ENCODE measurements at regions not wholly inside any gene's neighbourhood (a gene's known extent, or its start where the extent isn't known, plus 50 kb on each side); places are given as distances from the start of the nearest gene placed in this dataset.

DNA sequence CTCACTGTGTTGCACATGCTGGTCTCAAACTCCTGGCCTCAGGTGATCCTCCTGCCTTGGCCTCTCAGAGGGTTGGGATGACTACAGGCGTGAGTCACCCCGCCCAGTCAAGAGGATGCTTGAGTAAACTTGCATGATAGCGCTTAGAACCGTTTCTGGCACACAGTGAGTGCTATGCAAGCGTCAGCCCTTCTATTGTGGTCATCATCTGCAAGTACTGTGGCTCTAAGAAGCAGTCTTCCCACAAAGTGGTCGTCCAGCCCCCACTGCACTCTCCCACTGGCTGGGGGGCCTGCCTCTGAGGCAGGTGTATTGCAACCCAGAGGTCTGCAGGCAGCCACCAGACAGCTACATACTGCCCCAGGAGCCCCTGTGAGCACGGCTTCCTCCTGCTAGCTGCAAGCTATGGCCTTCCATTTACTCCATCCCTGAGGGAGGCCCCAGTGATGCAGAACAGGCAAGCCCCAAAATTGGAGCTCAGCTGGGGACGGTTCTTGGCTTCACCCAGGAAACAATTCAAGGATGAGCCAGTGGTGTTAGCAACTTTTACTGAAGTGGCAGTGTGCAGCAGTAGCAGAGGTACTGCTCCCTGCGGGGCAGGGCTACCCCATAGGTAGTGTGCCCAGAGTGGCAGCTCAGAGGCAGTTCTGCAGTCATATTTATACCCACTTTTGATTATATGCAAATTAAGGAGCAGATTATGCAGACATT, 95.4 kb downstream of the LSM3 start:
- DNase-seq = no peak

DNA sequence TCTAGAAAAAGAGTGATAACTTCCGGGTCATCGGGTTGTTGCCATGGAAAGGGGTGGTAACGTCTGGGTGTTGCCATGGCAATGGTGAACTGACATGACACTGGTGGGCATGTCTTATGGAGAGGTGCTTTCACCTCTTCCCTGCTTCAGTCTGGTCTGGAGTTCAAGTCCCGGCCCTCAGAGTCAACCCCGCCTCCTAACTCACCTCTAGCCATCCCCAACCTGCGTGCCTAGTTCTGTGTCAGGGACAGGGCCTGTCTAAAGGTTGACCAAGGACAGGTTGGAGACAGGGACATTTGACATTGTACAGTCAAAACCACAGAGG, 96.0 kb downstream of the LSM3 start:
- no peak for DNase-seq

DNA sequence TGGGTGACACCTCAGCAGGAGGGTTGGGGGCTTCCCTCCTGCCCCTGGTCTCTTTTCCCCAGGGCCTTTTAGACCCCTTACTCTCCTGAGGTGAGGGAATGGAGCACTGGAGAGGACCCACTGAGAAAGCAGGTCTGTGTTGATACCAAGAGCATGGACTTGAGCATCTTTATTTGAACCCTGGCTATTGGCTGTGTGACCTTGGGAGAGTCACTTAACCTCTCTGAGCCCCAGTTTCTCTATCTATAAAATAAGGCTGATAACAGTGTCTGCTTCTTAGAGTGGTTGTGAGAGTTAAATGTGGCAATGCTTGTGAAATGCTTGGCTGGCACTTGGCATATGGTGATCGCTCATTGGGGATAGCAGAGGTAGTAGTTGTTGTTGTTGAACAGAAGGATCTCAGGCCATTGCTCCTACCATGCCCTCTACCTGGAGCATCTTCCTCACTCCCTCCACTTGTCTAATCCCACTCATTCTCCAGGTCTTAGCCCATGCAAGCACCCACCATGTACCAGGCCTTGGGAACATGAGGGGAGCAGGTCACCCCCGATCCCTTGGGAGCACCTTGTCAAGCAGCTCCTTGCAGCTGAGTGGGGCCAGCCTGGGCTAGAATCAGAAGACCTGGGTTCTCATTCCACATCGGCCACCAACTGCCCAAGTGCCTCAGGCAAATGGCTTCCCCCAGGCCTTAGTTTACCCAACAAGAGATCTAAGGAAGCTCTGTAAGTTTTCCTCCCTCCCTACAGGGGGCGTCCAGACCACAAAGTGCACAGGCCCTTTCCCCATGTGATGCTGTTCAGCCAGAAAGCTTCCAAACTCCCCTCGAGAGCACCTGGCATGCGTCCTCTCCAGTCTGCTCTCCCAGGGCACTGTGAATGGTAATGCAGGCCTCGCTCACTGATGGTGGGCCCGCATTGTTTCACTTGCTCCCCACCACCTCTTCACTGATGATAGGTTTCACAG, 96.7 kb downstream of the LSM3 start:
- DNase-seq = no peak

DNA sequence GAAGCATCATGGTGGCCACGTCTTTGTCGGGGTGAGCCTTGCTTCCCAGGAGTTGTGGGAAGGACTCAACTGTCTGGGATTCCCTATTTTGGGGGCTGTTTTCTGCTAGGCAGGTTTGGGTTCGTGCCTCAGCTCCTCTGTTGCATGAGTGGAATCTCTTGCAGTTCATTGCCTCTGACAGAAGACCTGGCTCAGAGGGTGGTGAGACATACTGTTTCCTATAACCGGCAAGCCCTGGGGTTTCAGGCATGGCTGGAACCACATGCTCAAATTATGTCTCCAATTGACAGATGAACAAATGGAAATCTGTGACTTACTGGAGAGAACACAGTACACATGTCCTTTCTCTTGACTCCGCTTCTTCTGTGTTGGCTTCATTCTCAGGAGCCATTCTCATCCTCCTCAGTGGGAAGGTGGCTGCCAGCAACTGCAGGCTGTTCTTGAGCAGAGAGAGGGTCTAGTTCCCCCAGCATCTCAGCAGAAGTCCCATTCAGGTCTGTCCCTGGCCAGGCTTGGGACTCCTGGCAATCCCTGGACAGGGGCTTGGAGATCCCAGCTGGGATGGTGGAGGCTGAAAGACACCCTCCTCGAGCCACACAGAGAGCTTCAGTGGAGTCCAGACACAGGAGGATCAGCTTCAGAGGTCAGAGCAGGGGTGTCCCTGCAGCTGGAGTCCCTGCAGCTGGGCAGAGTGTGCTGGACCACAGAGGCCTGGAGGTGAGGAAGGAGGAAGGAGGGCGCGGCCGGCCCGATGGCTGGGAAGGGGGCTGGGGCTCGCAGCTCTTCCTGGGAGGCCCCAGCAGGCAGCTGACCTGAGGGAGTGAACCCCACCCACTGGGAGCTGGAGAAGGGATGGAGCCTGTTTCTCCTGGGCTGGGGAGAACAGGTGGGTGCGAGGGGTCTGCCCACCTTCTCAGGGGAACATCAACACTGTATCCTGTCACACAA, 97.6 kb downstream of the LSM3 start:
- no peak for DNase-seq

DNA sequence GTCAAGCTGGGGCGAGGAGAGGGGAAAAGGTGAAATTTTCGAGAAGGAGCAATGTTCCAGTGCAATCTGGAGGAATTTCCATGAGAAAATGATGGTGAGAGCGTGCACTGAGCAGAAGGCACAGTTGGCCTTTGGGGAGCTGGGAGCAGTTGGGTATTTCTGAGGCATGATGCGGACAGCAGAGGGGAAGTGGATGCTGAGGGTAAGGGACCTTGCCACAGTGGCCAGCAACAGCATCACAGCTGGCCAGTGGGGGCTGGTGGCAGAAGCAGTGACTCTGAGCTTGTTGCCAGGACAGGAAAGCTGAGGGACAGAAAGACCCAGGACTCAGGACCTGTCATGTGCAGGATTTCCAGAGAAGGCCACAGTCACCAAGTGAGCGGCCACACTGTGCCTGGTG, 98.9 kb downstream of the LSM3 start:
- DNase-seq = no peak

DNA sequence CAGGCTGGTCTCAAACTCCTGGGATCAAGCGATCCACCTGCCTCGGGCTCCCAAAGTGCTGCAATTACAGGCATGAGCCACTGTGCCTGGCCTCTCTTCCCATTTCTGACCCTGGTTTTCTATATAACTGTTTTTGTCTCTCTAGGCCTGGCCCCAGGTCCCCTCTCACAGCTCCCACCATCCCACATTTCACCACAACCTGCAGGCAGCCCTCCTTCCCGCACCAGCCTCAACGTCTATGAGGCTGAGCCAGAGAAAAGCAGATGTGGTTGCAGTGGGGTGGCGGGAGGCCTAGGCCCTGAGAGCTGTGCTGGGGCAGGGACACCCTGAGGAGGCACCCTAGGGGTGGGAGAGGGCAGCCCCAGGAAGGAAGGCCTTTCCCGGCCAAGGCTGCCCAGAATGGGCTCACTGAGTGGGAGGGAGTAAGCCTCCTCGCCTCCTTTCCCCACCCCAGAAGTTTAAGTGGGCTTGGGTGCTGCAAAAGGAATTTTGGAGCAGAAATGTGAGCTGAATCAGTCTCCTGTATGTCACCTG, 99.7 kb downstream of the LSM3 start:
- no peak for DNase-seq

DNA sequence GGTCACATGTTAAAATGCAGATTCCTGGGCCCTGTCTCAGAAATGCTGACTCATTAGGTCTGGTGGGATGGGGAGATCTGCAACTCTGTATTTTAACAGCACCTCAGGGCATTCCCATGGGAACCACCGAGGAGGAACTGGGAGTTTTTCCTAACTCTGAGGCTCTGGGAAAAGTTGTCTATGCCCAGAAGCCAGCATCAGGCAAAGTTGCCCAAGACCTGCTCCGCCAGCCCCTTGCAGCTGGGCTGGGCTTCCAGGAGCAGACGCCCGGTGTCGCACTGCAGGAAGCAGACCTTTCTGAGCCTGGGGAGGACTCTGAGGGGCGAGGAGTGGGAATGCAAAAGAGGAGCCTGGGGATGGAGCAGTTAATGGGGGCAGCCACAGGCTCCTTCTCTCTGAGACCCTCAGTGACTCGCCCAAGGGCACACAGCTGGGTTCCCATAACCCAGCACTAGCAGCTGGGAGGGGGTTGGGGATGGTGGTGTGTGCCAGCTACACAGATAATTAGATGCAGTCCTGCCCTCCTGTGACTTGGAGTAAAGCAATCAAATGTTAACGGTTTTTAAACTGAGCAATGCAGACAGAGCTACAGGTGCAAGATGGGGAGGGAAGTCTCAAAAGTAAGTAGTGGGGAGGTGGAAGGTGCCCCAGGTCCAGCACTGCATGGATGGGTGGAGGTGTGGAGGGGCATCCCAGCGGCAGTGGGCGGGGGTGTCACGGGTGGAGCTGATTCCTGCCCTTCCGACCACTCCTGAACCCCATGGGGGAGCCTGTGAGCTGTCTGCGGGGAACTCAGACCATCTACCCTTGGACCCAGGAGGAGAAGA, 100.4 kb downstream of the LSM3 start:
- DNase-seq = peak; percentile 13

DNA sequence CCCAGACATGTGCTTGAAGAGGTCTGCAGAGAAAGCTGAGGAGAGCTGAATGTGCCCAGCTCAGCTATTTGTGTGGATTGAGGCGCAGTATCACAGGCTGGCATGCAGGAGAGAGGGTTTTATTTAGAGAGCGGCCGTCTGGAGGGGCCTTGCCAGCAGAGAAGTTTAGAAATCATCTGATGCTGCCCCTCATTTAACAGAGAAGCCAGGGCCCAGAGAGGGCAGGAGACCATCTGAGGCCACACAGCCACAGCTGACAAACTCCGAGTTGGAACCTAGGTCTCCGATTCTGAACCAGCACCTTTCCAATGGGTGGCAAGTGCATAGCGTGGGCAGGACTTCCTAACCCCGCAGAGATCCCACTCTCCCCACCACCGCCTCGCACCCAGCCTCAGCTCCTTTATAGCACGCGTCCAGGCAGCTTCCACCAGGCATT, 101.0 kb downstream of the LSM3 start:
- DNase-seq = no peak

DNA sequence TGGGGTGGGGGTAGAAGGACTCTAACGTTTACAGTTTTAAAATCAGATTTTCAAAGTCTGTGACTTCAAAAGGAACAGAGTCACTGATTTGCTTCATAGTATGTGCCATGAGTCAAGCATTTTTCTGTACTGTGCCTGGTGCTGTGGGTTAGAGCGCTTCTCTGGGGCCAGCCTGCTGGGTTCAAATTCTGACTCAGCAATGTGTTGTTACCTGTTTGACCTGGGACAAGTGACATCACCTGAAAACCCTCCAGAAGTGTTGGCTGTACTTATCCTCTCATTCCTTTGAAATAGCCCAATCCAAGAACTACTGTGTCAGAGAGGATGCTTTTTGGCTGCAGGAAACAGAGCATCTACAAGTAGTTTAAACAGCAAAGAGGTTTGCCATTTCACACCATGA, 101.7 kb downstream of the LSM3 start:
- no peak for DNase-seq

DNA sequence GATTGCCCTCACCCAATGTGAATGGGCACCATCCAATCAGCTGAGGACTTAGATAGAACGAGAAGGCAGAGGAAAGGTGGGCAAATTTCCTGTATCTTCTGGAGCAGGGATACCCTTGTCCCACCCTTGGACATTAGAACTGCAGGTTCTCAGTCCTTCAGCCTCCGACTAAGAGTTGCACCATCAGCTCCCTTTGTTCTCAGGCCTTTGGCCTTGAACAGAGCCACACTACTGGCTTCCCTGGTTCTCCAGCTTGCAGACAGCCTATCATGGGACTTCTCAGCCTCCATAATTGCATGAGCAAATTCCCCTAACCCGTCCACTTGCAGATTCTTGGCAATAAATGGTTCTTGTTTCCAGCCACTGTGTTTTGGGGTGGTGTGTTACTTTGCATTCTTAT, 102.4 kb downstream of the LSM3 start:
- DNase-seq = no peak

DNA sequence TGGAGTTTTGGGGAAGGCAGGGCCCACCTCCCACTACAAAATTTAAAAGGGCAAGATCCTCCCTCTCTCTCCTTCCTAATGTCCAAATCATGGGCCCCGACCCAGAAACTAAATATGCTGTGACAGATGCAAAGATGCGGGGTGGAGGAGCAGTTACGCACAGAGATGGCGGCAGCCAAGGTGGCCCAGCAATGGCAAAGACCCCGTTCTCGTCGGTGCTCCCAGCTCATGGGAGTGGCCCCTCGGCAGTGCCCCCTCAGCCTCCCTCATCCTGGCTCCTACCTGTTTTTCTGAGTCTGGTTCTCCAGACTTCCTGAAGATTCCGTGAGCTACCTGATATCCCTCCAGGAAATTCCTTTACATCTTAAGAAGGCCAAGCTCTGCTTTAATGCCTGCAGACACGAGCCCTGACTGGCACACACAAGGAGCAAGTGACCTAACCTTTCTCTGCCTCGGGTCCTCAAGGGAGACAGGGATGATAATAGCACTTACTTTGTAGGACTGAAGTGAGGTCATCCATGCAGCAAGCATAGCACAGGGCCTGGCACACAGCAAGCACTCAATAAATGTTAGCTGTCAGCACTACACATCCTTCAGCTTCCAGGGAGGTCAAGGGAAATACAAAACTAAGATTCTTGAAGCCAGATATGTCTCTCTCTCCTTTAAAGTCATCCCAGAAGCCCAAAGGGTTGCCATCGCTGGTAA, 103.5 kb downstream of the LSM3 start:
- no peak for DNase-seq

DNA sequence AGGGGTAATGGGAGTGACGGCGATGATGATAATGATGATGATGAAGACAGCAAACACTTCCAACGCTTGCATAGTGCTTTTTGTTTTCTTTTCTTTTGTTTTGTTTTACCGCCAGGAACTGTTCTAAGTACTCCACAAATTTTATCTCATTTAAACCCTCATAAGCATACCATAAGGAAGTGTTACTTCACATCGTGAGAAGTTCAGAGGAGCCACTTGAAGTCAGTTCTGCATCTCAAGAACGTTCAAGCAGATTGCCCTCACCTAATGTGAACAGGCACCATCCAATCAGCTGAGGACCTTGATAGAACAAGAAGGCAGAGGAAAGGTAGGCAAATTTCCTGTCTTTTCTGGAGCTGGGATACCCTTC, 104.1 kb downstream of the LSM3 start:
- DNase-seq = no peak

DNA sequence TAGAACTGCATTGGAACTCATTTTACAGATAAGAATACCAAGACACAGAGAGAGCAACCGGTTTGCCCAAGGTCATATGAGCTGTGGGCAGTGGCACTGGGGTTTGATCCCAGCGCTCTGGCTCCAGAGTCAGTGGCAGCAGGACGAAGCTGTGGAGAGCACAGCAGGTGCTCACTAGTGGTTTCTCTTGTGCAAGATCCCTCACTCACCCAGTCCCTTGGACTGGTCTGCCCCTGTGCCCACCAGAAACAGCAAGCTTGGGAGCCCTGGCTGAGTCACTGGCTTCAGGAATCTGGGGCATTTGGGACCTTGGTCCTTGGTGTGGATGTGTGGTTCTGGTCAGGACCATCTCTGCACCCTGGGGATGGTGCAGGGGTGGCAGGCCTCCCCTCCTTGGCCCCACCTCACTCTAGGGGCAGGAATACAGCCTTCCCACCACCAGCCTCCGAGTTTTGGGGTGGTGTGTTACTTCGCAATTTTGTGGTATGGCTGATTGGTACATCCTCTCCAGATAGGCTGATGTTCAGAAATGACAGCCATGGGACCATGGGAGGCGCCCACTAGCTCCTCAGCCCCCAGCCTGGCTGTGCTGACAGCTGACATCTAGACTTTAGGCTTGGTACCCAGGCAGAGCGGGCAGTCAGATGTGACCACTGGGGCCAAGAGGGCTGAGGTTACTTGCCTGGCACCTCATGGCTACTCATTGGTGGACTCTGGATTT, 104.6 kb downstream of the LSM3 start:
- no peak for DNase-seq

DNA sequence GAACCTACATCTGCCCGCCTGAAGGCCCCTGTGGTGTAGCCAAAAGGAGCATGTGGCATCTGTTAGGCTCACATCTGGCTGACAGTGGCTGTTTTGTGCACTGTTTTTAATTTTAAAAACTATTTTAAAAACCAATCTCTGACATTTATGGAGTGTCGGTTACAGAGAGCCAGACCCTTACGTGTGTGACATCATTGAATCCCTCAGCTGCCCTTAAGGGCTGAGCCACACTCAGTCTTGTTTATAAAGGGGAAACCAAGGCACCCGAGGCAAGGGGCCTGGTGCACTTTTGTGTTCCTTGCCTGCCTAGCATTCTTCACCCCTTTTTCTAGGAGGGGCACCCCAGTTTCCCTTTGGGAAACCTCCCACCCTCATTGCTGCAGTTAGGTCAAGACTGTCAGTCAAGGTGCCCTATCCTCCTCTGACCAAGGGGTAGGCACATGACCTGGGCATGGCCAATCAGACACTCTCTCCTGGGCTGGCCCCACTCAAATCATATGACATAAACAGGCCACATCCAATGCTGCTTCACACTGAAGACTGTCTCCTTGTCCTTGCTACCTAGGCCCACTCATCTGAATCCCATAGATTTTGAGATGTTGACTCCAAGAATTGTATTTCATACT, 105.3 kb downstream of the LSM3 start:
- DNase-seq = no peak

DNA sequence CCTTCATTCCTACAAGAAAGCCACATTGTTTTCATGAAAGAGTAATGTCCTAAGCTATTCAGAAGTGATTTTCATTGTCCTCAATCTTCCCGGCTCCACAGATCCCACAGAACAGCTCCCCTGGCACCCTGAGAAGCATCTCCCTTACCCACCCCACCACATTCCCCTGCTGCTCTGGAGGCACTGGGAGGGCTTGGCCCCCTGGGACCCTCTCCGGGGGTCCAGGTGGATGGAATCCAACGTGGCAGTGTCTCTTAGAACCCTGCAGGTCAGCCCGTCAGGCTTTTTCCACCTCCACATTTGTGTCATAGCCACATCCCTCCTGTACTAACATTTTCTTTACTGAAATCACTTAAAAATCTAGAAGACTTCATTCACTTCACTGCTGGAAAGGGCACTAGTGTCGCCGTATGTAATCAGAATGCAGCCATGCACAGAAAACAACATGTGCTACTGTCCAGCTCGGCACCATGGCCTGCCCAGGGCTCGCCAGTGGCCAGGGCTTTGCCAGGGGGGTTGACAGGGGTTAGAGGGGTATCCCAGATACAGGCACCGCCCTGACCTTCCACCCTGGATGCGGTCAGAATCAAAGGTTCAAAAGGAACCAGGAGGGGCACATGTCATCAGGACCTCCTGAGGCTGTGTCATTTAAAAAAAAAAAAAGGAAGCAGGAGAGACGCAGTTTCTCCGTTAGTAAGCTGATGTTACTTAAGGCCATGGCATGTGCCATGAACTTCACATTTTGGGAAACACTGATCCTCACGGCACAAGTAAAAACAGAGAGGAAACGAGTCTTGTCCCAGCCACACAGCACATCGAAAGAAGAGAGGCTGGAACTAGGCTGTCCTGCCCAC, 106.3 kb downstream of the LSM3 start:
- no peak for DNase-seq

DNA sequence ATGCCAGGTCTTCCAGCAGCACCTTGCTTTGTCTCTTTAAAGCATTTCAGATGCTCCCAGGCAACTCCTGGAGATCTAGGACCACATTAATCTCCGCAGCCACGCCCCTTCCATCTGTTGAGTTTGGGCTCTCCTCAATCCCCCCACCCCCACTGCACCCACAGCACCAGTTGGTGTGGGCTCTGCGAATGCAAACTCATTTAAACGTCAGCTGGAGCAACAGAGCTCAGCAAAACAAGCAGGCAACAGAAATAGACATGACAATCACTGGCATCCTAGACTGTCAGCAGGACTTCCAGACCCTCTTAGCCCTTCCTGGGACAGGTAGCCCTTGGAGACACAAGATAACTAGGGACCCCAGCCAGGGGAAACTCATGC, 106.9 kb downstream of the LSM3 start:
- DNase-seq = peak; percentile 94

DNA sequence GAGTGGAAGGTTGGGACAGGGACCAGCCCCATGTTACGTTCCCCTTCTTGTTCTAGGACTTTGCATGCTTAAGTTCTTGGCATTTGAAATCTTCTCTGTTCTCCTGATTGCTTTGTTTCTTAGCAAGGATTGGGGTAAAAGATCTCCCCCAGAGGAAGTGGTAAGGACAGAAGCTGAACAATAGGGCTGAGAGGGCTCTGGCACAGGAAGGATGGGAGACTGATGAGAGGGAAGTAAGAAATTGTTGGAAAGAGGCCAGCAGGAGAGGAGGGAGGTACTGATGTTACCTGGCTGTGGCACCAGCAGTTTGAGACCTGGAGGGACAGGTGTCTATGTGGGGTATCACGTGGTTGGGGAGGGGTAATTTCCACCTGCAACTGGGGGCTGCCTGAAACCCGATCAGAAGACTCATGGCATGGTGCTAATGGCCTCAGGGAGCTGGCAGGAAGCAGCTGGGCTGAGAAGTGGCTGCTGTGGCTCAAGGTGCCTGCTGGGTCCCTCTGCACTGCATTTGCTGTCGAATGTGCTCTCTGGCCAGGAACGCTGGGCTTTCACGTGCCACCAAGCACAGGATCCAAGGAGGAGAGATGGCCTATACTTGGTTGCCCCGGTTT, 108.4 kb downstream of the LSM3 start:
- peak; percentile 93 for DNase-seq

DNA sequence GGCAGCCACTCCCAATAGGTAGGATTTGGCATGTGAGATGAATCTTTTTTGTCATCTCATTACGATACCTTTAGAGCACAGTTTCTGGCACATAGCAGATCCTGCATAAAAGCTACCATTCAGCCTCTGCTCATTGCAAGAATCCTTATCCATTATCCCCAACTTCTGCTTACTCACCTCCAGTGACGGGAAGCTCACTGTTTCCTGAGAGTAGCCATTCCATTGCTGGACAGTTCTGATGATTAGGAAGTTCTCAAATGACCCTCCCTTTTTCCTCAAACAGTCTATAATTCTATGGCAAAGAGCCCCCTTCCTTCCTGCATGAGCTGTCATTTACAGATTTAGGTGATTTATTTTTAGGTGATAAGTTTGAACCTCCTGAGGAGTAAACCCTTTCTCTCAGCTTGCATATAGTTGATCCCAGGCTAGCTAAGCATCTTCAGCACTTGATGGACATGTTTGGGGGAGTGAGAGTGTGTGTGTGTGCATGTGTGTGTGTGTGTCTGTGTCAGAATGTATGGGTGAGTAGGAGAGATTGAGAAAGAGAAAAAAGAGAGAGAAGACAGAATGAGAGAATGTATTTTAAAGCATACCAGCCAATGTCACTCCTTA, 109.7 kb downstream of the LSM3 start:
- no peak for DNase-seq

Measured in NCI-H2171 treated with DMSO at 0.1 percent for 48 hours (cell line).